ACC112 (cell line): ENCODE measurements at regions not wholly inside any gene's neighbourhood (a gene's known extent, or its start where the extent isn't known, plus 50 kb on each side); places are given as distances from the start of the nearest gene placed in this dataset.

ENCODE experiments used
- H2AFZ ChIP-seq: fragments of 200-600 bp; sonication (generic); one replicate; pipeline ENCODE4 v1.6.0; 2017; ENCODE audit warnings: antibody characterized with exemption, low read length; ENCODE audit not compliant: unreplicated experiment
- H3K27ac ChIP-seq: fragments of 200-600 bp; sonication (generic); 2 replicates; pipeline ENCODE4 v1.5.1; 2014; ENCODE audit warnings: low read depth, mild to moderate bottlenecking, antibody characterized with exemption, low read length, moderate library complexity
- H3K27me3 ChIP-seq: fragments of 200-600 bp; sonication (generic); 2 replicates; pipeline ENCODE4 v1.6.1; 2014; ENCODE audit warnings: mild to moderate bottlenecking, antibody characterized with exemption, low read length, moderate library complexity, mixed read lengths; ENCODE audit not compliant: insufficient read depth
- H3K36me3 ChIP-seq: fragments of 200-600 bp; sonication (generic); 2 replicates; pipeline ENCODE4 v1.6.1; 2016; ENCODE audit warnings: mild to moderate bottlenecking, antibody characterized with exemption, low read length, moderate library complexity, mixed read lengths; ENCODE audit not compliant: insufficient read depth
- H3K4me1 ChIP-seq: fragments of 200-600 bp; sonication (generic); one replicate; pipeline ENCODE4 v1.6.1; 2016; ENCODE audit warnings: low read length, mixed read lengths; ENCODE audit not compliant: insufficient read depth, unreplicated experiment, control insufficient read depth
- H3K4me3 ChIP-seq: fragments of 200-600 bp; sonication (generic); 2 replicates; pipeline ENCODE4 v1.5.1; 2014; ENCODE audit warnings: mild to moderate bottlenecking, low read depth, low read length
- H3K79me2 ChIP-seq: fragments of 200-600 bp; sonication (generic); one replicate; pipeline ENCODE4 v1.6.0; 2016; ENCODE audit warnings: low read length; ENCODE audit not compliant: control insufficient read depth, unreplicated experiment, insufficient read depth

- Histone ChIP-seq H3K27ac (no peak overlapping the region), H3K36me3 (no peaks in the 10 kb centered on the region), H3K4me3 (no peak overlapping the region), H2AFZ (no peak overlapping the region), H3K79me2 (no peaks in the 10 kb centered on the region), H3K4me1 (no peaks in the 10 kb centered on the region), H3K27me3 (no peaks in the 10 kb centered on the region)
These were observed 143.6 kb downstream of the COPRS start for GRCh38 chr17:31715446-31715845.

- no peaks in the 10 kb centered on the region for H3K79me2 ChIP-seq
- H3K4me1 ChIP-seq: no peaks in the 10 kb centered on the region
- no peak overlapping the region for H3K27ac ChIP-seq
- no peak overlapping the region for H2AFZ ChIP-seq
- H3K27me3 ChIP-seq: no peaks in the 10 kb centered on the region
- H3K36me3 ChIP-seq: no peaks in the 10 kb centered on the region
- no peak overlapping the region for H3K4me3 ChIP-seq
These were observed 154.6 kb downstream of the COPRS start for GRCh38 chr17:31704483-31704882.

GRCh38 chr17:31702041-31702440 lies 157.0 kb downstream of the COPRS start:
- no peaks in the 10 kb centered on the region for H3K4me1 ChIP-seq
- no peaks in the 10 kb centered on the region for H3K79me2 ChIP-seq
- no peaks in the 10 kb centered on the region for H3K27me3 ChIP-seq
- H3K27ac ChIP-seq: no peak overlapping the region
- no peak overlapping the region for H3K4me3 ChIP-seq
- H2AFZ ChIP-seq: no peak overlapping the region
- no peaks in the 10 kb centered on the region for H3K36me3 ChIP-seq

- Histone ChIP-seq H3K4me3 (no peak overlapping the region), H3K4me1 (peaks cover 7% of the 10 kb centered on the region), H3K27ac (no peak overlapping the region), H3K27me3 (no peaks in the 10 kb centered on the region), H2AFZ (no peak overlapping the region), H3K79me2 (no peaks in the 10 kb centered on the region), H3K36me3 (no peaks in the 10 kb centered on the region)
These were observed 158.1 kb downstream of the COPRS start for GRCh38 chr17:31700973-31701372.

- H3K4me3 ChIP-seq: no peak overlapping the region
- no peaks in the 10 kb centered on the region for H3K79me2 ChIP-seq
- H3K36me3 ChIP-seq: no peaks in the 10 kb centered on the region
- no peaks in the 10 kb centered on the region for H3K27me3 ChIP-seq
- peaks cover 16% of the 10 kb centered on the region for H3K4me1 ChIP-seq
- H2AFZ ChIP-seq: no peak overlapping the region
- H3K27ac ChIP-seq: no peak overlapping the region
These were observed 159.2 kb downstream of the COPRS start for GRCh38 chr17:31699886-31700285.

- H3K27ac ChIP-seq: no peak overlapping the region
- H3K4me1 ChIP-seq: peaks cover 16% of the 10 kb centered on the region
- H3K27me3 ChIP-seq: no peaks in the 10 kb centered on the region
- H3K79me2 ChIP-seq: no peaks in the 10 kb centered on the region
- no peaks in the 10 kb centered on the region for H3K36me3 ChIP-seq
- H2AFZ ChIP-seq: no peak overlapping the region
- H3K4me3 ChIP-seq: no peak overlapping the region
These were observed 159.8 kb downstream of the COPRS start for GRCh38 chr17:31699281-31699680.

GRCh38 chr17:31698751-31699150 lies 160.3 kb downstream of the COPRS start:
- H3K79me2 ChIP-seq: no peaks in the 10 kb centered on the region
- peaks cover 19% of the 10 kb centered on the region for H3K4me1 ChIP-seq
- H3K36me3 ChIP-seq: no peaks in the 10 kb centered on the region
- H2AFZ ChIP-seq: no peak overlapping the region
- H3K27me3 ChIP-seq: no peaks in the 10 kb centered on the region
- no peak overlapping the region for H3K27ac ChIP-seq
- H3K4me3 ChIP-seq: no peak overlapping the region

- peaks cover 19% of the 10 kb centered on the region for H3K4me1 ChIP-seq
- no peaks in the 10 kb centered on the region for H3K36me3 ChIP-seq
- H2AFZ ChIP-seq: no peak overlapping the region
- H3K79me2 ChIP-seq: no peaks in the 10 kb centered on the region
- H3K27me3 ChIP-seq: no peaks in the 10 kb centered on the region
- H3K4me3 ChIP-seq: no peak overlapping the region
- H3K27ac ChIP-seq: no peak overlapping the region
These were observed 161.2 kb downstream of the COPRS start for GRCh38 chr17:31697838-31698237.

- peak overlapping the region; percentile 59 for H2AFZ ChIP-seq
- no peaks in the 10 kb centered on the region for H3K27me3 ChIP-seq
- peaks cover 19% of the 10 kb centered on the region for H3K4me1 ChIP-seq
- no peaks in the 10 kb centered on the region for H3K79me2 ChIP-seq
- peak overlapping the region; percentile 12; the same call in 1 of the 2 replicates for H3K4me3 ChIP-seq
- no peaks in the 10 kb centered on the region for H3K36me3 ChIP-seq
- peak overlapping the region; percentile 58 for H3K27ac ChIP-seq
These were observed 162.2 kb downstream of the COPRS start for GRCh38 chr17:31696703-31697325.

GRCh38 chr17:31696184-31696602 lies 162.9 kb downstream of the COPRS start:
- no peaks in the 10 kb centered on the region for H3K79me2 ChIP-seq
- H3K27ac ChIP-seq: peak overlapping the region; percentile 58
- H2AFZ ChIP-seq: peak overlapping the region; percentile 72
- no peaks in the 10 kb centered on the region for H3K27me3 ChIP-seq
- no peaks in the 10 kb centered on the region for H3K36me3 ChIP-seq
- H3K4me3 ChIP-seq: peak overlapping the region; percentile 12; the same call in 1 of the 2 replicates
- peaks cover 19% of the 10 kb centered on the region for H3K4me1 ChIP-seq

- Histone ChIP-seq H3K36me3 (no peaks in the 10 kb centered on the region), H2AFZ (peak overlapping the region; percentile 72), H3K27me3 (no peaks in the 10 kb centered on the region), H3K4me1 (peaks cover 19% of the 10 kb centered on the region), H3K27ac (peak overlapping the region; percentile 58; the same call in 1 of the 2 replicates), H3K79me2 (no peaks in the 10 kb centered on the region), H3K4me3 (peak overlapping the region; percentile 12; the same call in 1 of the 2 replicates)
These were observed 163.5 kb downstream of the COPRS start for GRCh38 chr17:31695456-31696090.
